ENCODE measurements at regions not wholly inside any gene's neighbourhood (a gene's known extent, or its start where the extent isn't known, plus 50 kb on each side); places are given as distances from the start of the nearest gene placed in this dataset.

DNA sequence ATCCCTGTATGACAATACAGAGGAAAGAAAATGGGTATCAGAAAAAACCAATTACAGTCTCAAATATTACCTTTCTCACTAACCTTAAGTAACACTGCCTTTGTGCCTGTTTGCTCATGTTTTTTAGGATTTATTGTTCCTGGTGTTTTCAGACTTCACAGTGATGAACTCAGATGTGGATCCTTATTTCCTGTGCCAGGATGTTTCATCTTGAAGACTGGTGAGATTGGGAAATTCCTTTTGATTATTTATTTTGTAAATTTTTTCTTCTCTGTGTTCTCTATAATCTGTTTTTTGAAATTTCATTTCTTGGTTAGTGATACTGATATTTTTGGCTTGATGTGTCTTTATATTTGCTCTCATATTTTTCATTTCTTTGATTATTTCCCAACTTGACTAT is 142.4 kb upstream of the GRIN3A start:
- no peak for ATAC-seq
- no peak overlapping the region for H3K4me3 ChIP-seq
- H3K4me1 ChIP-seq: no peaks in the 10 kb centered on the region
- no peaks in the 10 kb centered on the region for H3K9me3 ChIP-seq
- intact Hi-C loops (cut with DNase I): no loop called here
- H3K27ac ChIP-seq: no peak overlapping the region
- no peaks in the 10 kb centered on the region for H3K36me3 ChIP-seq
- H3K27me3 ChIP-seq: no peaks in the 10 kb centered on the region
- TF ChIP-seq, protein P1, sequence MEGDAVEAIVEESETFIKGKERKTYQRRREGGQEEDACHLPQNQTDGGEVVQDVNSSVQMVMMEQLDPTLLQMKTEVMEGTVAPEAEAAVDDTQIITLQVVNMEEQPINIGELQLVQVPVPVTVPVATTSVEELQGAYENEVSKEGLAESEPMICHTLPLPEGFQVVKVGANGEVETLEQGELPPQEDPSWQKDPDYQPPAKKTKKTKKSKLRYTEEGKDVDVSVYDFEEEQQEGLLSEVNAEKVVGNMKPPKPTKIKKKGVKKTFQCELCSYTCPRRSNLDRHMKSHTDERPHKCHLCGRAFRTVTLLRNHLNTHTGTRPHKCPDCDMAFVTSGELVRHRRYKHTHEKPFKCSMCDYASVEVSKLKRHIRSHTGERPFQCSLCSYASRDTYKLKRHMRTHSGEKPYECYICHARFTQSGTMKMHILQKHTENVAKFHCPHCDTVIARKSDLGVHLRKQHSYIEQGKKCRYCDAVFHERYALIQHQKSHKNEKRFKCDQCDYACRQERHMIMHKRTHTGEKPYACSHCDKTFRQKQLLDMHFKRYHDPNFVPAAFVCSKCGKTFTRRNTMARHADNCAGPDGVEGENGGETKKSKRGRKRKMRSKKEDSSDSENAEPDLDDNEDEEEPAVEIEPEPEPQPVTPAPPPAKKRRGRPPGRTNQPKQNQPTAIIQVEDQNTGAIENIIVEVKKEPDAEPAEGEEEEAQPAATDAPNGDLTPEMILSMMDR (IDR thresholded peaks at IDR 0.05): no peak
- no peak for DNase-seq

DNA sequence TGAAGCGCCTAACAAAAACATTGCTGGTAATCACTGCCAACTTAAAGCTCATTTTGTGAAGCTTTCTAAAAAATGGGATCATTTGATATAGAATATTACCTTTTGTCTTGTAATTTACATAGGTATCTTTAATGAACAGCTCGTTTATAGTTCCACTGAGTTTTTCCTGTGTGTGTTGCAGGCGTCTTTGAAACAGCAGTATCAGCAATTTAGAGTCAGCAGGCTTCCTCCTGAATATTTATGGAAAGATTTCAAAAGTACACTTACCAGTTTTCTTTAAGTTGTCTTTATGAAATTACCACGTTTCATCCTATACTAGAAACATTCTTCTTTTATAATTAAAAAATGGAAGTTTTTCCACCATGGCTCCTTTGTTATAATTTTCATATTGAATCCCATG is 140.3 kb upstream of the GRIN3A start:
- Histone ChIP-seq H3K27me3 (no peaks in the 10 kb centered on the region), H3K4me3 (no peak overlapping the region), H3K27ac (no peak overlapping the region), H3K4me1 (no peaks in the 10 kb centered on the region), H3K9me3 (no peaks in the 10 kb centered on the region), H3K36me3 (no peaks in the 10 kb centered on the region)
- ATAC-seq (no peak), DNase-seq (no peak)
- TF ChIP-seq, protein P1 (IDR thresholded peaks at IDR 0.05): no peak
- intact Hi-C loops (cut with DNase I): no loop called here

DNA sequence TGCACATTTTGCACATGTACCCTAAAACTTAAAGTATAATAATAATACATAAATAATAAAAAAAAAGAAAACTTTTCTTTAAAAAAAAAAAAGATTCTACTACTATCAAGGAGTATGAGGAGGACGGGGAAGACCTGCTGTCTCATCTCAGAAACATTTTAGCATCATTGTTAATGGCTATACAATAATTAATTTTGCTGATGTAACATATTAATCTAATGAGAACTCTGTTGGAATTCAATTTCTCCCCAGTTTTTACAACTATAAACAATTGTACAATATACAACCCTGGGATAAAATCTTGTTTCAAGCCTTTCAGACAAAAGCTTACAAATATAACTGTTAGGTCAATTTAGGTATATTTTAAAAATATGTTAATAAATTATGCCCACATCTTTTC is 139.0 kb upstream of the GRIN3A start:
- Histone ChIP-seq H3K9me3 (no peaks in the 10 kb centered on the region), H3K4me3 (no peak overlapping the region), H3K27ac (no peak overlapping the region), H3K36me3 (no peaks in the 10 kb centered on the region), H3K27me3 (no peaks in the 10 kb centered on the region), H3K4me1 (no peaks in the 10 kb centered on the region)
- intact Hi-C loops (cut with DNase I): no loop called here
- ATAC-seq: no peak
- TF ChIP-seq, protein P1 (IDR thresholded peaks at IDR 0.05): no peak
- no peak for DNase-seq

DNA sequence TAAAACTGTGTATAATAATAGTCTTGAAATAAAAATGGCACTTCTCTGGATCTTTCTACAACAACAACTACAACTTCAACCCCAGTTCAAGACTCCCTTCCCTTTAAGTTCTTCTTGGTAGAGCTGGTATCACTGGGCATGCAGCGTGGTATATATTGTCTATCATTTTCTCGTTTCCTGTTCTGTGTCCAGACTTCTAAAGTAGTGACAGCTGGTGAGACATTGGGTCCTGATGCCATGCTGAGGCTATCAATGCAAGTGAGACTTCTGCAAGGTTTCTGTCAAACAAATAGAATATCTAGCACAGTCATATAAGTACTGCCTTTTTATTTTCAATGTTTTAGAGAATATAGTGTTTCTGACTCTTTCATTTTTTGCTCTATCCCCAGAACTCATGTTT is 123.0 kb upstream of the GRIN3A start:
- Histone ChIP-seq H3K4me3 (no peak overlapping the region), H3K9me3 (no peaks in the 10 kb centered on the region), H3K27ac (no peak overlapping the region), H3K27me3 (no peaks in the 10 kb centered on the region), H3K36me3 (no peaks in the 10 kb centered on the region), H3K4me1 (no peaks in the 10 kb centered on the region)
- ATAC-seq (no peak), DNase-seq (no peak)
- TF ChIP-seq, protein P1 (IDR thresholded peaks at IDR 0.05): no peak
- intact Hi-C loops (cut with DNase I): no loop called here

DNA sequence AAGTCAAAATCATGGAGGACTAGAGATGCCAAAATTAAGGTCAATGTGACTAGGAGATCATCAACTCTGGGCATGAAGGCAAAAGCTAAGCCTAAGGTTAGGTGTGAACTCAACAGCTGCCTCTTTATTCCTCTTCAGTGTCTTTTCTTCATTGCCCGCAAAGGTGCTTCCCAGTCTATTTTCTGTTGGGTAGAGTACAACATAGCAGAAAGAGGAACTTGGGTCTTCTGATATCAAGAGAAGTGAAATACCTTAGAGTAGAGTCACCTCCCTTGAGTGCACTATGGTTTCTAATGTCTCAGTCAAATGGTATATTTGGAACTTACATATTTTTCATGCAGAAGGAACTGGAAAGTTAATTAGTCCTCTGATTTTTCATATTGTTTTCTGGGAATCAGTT is 122.5 kb upstream of the GRIN3A start:
- Histone ChIP-seq H3K27me3 (no peaks in the 10 kb centered on the region), H3K27ac (no peak overlapping the region), H3K36me3 (no peaks in the 10 kb centered on the region), H3K4me1 (no peaks in the 10 kb centered on the region), H3K4me3 (no peak overlapping the region), H3K9me3 (no peaks in the 10 kb centered on the region)
- no peak for DNase-seq
- intact Hi-C loops (cut with DNase I): no loop called here
- TF ChIP-seq, protein P1 (IDR thresholded peaks at IDR 0.05): no peak
- no peak for ATAC-seq

DNA sequence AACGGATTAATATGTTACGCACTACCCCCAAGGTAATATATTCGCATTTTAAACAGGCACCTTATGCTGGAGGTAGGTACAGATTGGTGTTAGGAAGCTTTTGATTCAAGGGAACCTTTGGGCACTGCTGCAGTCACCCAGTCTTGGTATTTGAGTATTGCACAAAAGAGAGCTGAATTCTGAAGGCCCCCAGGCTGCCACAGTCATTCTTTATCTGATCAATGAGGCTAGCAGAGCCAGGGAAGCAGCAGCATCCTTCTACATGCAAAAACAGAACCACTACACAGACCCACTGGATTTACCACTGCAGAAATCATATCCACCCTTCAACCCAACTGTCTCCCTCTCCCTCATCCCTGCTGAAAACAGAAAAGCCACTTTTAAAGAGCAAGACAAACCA is 121.2 kb upstream of the GRIN3A start:
- H3K36me3 ChIP-seq: no peaks in the 10 kb centered on the region
- H3K27ac ChIP-seq: no peak overlapping the region
- DNase-seq (no peak), ATAC-seq (no peak)
- TF ChIP-seq, protein P1 (IDR thresholded peaks at IDR 0.05): no peak
- H3K4me3 ChIP-seq: no peak overlapping the region
- intact Hi-C loops (cut with DNase I): no loop called here
- no peaks in the 10 kb centered on the region for H3K27me3 ChIP-seq
- no peaks in the 10 kb centered on the region for H3K4me1 ChIP-seq
- H3K9me3 ChIP-seq: no peaks in the 10 kb centered on the region

Data from upper lobe of right lung (tissue), 1 donor.